ENCODE measurements at regions not wholly inside any gene's neighbourhood (a gene's known extent, or its start where the extent isn't known, plus 50 kb on each side); places are given as distances from the start of the nearest gene placed in this dataset.

DNA sequence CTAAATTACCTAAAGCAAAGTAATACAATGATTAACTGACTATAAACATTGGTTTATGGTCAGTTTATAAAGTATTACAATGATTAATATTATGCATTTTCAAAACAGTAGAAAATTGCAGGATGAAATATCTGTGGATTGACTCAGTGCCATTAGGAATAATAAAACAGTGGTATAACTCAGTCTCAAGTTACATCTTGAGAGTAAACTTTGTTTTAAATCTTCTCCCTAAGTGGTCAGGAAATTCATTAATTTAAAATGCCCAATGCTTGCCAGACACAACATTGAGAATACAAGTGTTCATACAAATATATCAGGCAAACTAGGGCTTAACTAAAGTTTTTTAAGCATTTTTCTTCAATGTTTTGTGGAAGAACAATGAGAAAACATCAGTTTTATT is 257.8 kb downstream of the ETV1 start:
- TF ChIP-seq ZNF274 (IDR thresholded peaks at IDR 0.05; ENCODE audit: low read depth, low read length) (no peak), SUZ12 (IDR thresholded peaks at IDR 0.05; ENCODE audit: extremely low read depth, insufficient read depth, insufficient read length) (no peak), YY1 (IDR thresholded peaks at IDR 0.05; ENCODE audit: insufficient read depth, insufficient read length) (no peak)
